Naive thymus-derived CD4-positive, alpha-beta T cell (primary cell): ENCODE measurements at regions not wholly inside any gene's neighbourhood (a gene's known extent, or its start where the extent isn't known, plus 50 kb on each side); places are given as distances from the start of the nearest gene placed in this dataset.
A peak's percentile ranks its signal among the peaks of the same experiment; 100 is the strongest.

Experiments used
- ATAC-seq: fragments of 150-1000 bp; cut with Tn5 transposase; 2 replicates; pipeline ENCODE4 v1.10.0; 2021; ENCODE audit warnings: mild to moderate bottlenecking, moderate library complexity
- CTCF ChIA-PET: fragments of 350-600 bp; sonication (Branson Sonifier 250); formaldehyde crosslinking; loops from one replicate; lab custom pipeline; 2021; ENCODE audit warnings: antibody characterized with exemption; lab: Charles Lee
- POLR2A ChIA-PET: fragments of 350-600 bp; sonication (Branson Sonifier 250); formaldehyde crosslinking; loops from one replicate; lab custom pipeline; 2021; ENCODE audit warnings: antibody characterized with exemption, inconsistent platforms; lab: Charles Lee
- DNase-seq, 9 donors: peaks; one replicate each; pipeline versions ENCODE4 v3.0.0 to v3.0.0-alpha.2; 2020 to 2022; ENCODE audit warnings: mixed read lengths in 1 of 9
- H3K27ac ChIP-seq: one replicate; pipeline ENCODE4 v1.7.0; 2013; ENCODE audit warnings: mild to moderate bottlenecking, low read depth, low read length, moderate library complexity
- H3K27me3 ChIP-seq, 2 donors: one replicate each; pipeline ENCODE4 v1.7.0; 2013; ENCODE audit warnings: low read length in 2 of 2, mild to moderate bottlenecking in 2 of 2, moderate library complexity in 2 of 2; ENCODE audit not compliant: control insufficient read depth in 2 of 2, insufficient read depth in 2 of 2
- H3K36me3 ChIP-seq, 3 experiments: 1 replicate in 2 of 3; 2 replicates in 1 of 3; pipeline ENCODE4 v1.7.0; 2013; ENCODE audit warnings: low read length in 3 of 3, mild to moderate bottlenecking in 3 of 3, moderate library complexity in 1 of 3; ENCODE audit not compliant: insufficient read depth in 3 of 3, control insufficient read depth in 2 of 3
- H3K4me1 ChIP-seq, 2 donors: one replicate each; pipeline ENCODE4 v1.7.0; 2013; ENCODE audit warnings: low read length in 2 of 2, mild to moderate bottlenecking in 2 of 2, moderate library complexity in 1 of 2; ENCODE audit not compliant: control insufficient read depth in 2 of 2, insufficient read depth in 2 of 2
- H3K4me3 ChIP-seq: 2 replicates; pipeline ENCODE4 v1.7.0; 2013; ENCODE audit warnings: mild to moderate bottlenecking, low read length
- H3K9me3 ChIP-seq, 3 experiments: 1 replicate in 2 of 3; 2 replicates in 1 of 3; pipeline ENCODE4 v1.7.0; 2013; ENCODE audit warnings: low read length in 3 of 3; ENCODE audit not compliant: control insufficient read depth in 2 of 3
- H3K27ac Mint-ChIP-seq, 9 donors: one replicate each; pipeline ENCODE4 v1.8.0; 2020 to 2022; ENCODE audit warnings: mixed read lengths in 9 of 9, mild to moderate bottlenecking in 8 of 9, moderate library complexity in 5 of 9, inconsistent platforms in 2 of 9
- H3K27me3 Mint-ChIP-seq, 5 donors: one replicate each; pipeline ENCODE4 v1.8.0; 2021 to 2022; ENCODE audit warnings: mixed read lengths in 5 of 5, mild to moderate bottlenecking in 1 of 5
- H3K36me3 Mint-ChIP-seq, 5 donors: one replicate each; pipeline ENCODE4 v1.8.0; 2020 to 2022; ENCODE audit warnings: mixed read lengths in 5 of 5, mild to moderate bottlenecking in 3 of 5, inconsistent platforms in 1 of 5
- H3K4me1 Mint-ChIP-seq, 7 donors: one replicate each; pipeline ENCODE4 v1.8.0; 2020 to 2022; ENCODE audit warnings: mixed read lengths in 7 of 7, mild to moderate bottlenecking in 3 of 7, inconsistent platforms in 1 of 7
- H3K4me3 Mint-ChIP-seq, 10 donors: one replicate each; pipeline ENCODE4 v1.8.0; 2020 to 2022; ENCODE audit warnings: mild to moderate bottlenecking in 10 of 10, mixed read lengths in 10 of 10, moderate library complexity in 6 of 10, inconsistent platforms in 2 of 10
- H3K9me3 Mint-ChIP-seq, 11 donors: one replicate each; pipeline ENCODE4 v1.8.0; 2020 to 2022; ENCODE audit warnings: mixed read lengths in 11 of 11, mild to moderate bottlenecking in 4 of 11, inconsistent platforms in 1 of 11, moderate library complexity in 1 of 11
- intact Hi-C, 2 donors: fragments of 100-400 bp; cut with micrococcal nuclease; formaldehyde crosslinking; loops; one replicate each; pipeline ENCODE4 v1.15.1; 2023

DNA sequence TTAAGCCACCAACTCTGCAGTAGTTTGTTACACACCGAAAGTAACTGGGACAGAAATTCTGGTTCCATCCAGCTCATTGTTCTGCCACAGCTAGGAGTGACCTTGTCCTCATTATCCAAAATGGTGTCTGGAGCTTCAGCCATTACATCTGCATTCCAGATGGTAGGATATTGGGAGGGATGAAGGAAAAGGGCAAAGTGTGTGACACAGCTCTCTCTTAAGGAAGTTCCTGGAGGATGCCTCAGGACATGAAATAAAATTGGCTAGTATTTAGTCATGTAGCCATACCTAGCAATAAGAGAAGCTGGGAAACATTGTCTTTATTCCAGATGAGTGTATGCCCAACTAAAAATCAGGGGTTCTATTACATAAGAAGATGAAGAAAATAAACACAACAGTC is 262.0 kb downstream of the BCOR start:
- no peak for ATAC-seq
- ChIA-PET CTCF (no interaction called here), POLR2A (no interaction called here)
- no peaks in the 10 kb centered on the region for H3K4me1 ChIP-seq
- peaks cover 0 to 2% (median 0%) of the 10 kb centered on the region in 11 donors for H3K9me3 Mint-ChIP-seq
- H3K27ac ChIP-seq = no peak overlapping the region
- H3K36me3 Mint-ChIP-seq = peaks cover 0 to 4% (median 0%) of the 10 kb centered on the region in 5 donors
- H3K36me3 ChIP-seq = no peaks in the 10 kb centered on the region
- no peak overlapping the region for H3K4me3 ChIP-seq
- no peak for DNase-seq
- intact Hi-C loops = no loop called here
- H3K27me3 ChIP-seq = no peaks in the 10 kb centered on the region
- H3K4me1 Mint-ChIP-seq = peaks cover 0 to 2% (median 0%) of the 10 kb centered on the region in 7 donors
- H3K4me3 Mint-ChIP-seq = no peak overlapping the region
- H3K27me3 Mint-ChIP-seq = no peaks in the 10 kb centered on the region
- no peak overlapping the region for H3K27ac Mint-ChIP-seq
- no peaks in the 10 kb centered on the region for H3K9me3 ChIP-seq

DNA sequence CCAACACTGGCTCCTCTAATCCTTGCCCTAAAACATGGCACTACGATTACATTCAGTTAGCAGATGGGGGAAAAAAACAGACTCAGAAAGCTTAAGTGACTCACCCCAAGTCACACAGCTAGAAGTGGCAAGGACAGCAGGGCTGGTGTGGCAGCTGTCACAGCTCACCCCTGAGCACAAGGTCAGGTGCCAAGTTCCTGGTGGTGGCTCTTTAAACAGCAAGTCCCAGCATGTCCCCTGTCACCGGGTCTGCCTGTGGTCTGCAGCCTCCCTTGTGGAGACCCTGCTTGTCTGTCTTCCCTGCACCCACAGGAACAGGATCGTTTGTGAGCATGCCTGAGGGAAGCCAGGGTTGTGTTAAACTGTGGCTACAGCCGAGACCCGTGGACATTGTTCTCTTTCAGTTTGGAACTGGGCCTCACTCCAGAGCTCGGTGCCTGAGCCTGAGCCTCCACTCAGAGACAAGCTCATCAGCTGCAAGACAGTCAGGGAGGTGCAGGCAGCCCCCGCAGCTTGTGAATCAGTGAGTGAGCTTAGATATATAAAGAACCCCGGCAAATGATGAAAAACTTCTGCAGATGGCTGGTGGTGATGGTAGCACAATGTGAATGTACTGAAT is 260.8 kb downstream of the BCOR start:
- Mint-ChIP-seq H3K36me3 (peaks cover 0 to 4% (median 0%) of the 10 kb centered on the region in 5 donors), H3K9me3 (peaks cover 0 to 2% (median 0%) of the 10 kb centered on the region in 11 donors), H3K4me3 (no peak overlapping the region), H3K27ac (no peak overlapping the region), H3K27me3 (no peaks in the 10 kb centered on the region), H3K4me1 (peaks cover 0 to 2% (median 0%) of the 10 kb centered on the region in 7 donors)
- CTCF ChIA-PET = no interaction called here
- no peaks in the 10 kb centered on the region for H3K4me1 ChIP-seq
- H3K9me3 ChIP-seq = no peaks in the 10 kb centered on the region
- H3K27me3 ChIP-seq = no peaks in the 10 kb centered on the region
- no peak overlapping the region for H3K27ac ChIP-seq
- no peak overlapping the region for H3K4me3 ChIP-seq
- intact Hi-C loops = no loop called here
- no peak for DNase-seq
- no peak for ATAC-seq
- POLR2A ChIA-PET = no interaction called here
- H3K36me3 ChIP-seq = no peaks in the 10 kb centered on the region

DNA sequence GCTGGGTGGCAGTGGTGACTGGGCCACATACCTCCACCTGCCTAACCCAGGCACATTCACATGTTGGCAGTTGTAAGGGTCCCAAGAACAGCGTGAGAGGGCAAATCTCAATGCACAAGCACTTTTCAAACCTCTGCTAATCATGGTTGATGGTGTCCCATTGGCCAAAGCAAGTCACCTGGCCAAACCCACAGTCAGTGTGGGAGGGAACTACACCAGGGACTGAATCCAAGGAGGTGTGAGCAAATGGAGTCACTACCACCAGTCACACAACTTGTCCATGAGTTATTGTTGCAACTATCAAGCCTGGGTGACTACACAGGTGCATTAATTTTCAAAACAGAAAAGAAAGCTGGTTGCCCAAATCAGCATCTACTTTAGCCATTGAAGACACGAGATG is 260.1 kb downstream of the BCOR start:
- no peaks in the 10 kb centered on the region for H3K27me3 Mint-ChIP-seq
- ChIA-PET POLR2A (no interaction called here), CTCF (no interaction called here)
- no peaks in the 10 kb centered on the region for H3K36me3 ChIP-seq
- no peaks in the 10 kb centered on the region for H3K4me1 ChIP-seq
- H3K4me3 Mint-ChIP-seq = no peak overlapping the region
- H3K27ac Mint-ChIP-seq = no peak overlapping the region
- peaks cover 0 to 2% (median 0%) of the 10 kb centered on the region in 11 donors for H3K9me3 Mint-ChIP-seq
- DNase-seq (no peak), ATAC-seq (no peak)
- H3K9me3 ChIP-seq = no peaks in the 10 kb centered on the region
- H3K36me3 Mint-ChIP-seq = peaks cover 0 to 3% (median 0%) of the 10 kb centered on the region in 5 donors
- H3K27me3 ChIP-seq = no peaks in the 10 kb centered on the region
- no peak overlapping the region for H3K4me3 ChIP-seq
- no peak overlapping the region for H3K27ac ChIP-seq
- peaks cover 0 to 2% (median 0%) of the 10 kb centered on the region in 7 donors for H3K4me1 Mint-ChIP-seq
- intact Hi-C loops = no loop called here

GRCh38 chrX:39839371-39839770 is 258.4 kb downstream of the BCOR start:
- peaks cover 0 to 3% (median 0%) of the 10 kb centered on the region in 5 donors for H3K36me3 Mint-ChIP-seq
- Histone ChIP-seq H3K27me3 (no peaks in the 10 kb centered on the region), H3K36me3 (no peaks in the 10 kb centered on the region), H3K27ac (no peak overlapping the region), H3K4me3 (no peak overlapping the region), H3K4me1 (no peaks in the 10 kb centered on the region), H3K9me3 (no peaks in the 10 kb centered on the region)
- ChIA-PET POLR2A (no interaction called here), CTCF (no interaction called here)
- H3K4me3 Mint-ChIP-seq = no peak overlapping the region
- H3K27ac Mint-ChIP-seq = peak overlapping the region in 1 of 9 donors; percentile 51
- no peak for ATAC-seq
- no peaks in the 10 kb centered on the region for H3K27me3 Mint-ChIP-seq
- no peak for DNase-seq
- peaks cover 0 to 2% (median 0%) of the 10 kb centered on the region in 11 donors for H3K9me3 Mint-ChIP-seq
- peaks cover 0 to 5% (median 0%) of the 10 kb centered on the region in 7 donors for H3K4me1 Mint-ChIP-seq
- intact Hi-C loops = no loop called here

DNA sequence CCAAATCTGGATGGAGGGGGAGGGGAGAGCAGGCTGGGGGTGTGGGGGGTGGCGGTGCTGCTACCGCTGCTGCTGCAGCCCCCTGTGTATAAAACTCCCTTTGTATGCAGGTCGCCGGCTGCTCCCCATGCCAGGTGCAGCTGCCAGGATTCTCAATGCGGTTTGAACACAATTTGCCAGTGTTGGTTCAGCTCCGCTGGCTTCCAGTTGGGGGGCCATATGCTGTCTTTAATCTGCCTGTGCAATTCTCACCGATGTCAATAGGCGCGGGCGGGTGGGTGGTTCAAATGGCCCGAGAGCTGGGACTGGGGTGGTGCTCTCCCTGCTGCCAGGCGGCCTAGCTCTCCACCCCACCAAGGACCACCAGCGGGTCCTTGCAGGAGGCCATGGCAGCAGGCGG is 257.6 kb downstream of the BCOR start:
- Mint-ChIP-seq H3K27me3 (no peaks in the 10 kb centered on the region), H3K4me1 (peaks cover 0 to 5% (median 0%) of the 10 kb centered on the region in 7 donors), H3K27ac (no peak overlapping the region), H3K36me3 (peaks cover 0 to under 1% (median 0%) of the 10 kb centered on the region in 5 donors), H3K9me3 (no peaks in the 10 kb centered on the region), H3K4me3 (no peak overlapping the region)
- POLR2A ChIA-PET = interaction anchor here (0.5 kb wide), 1 partner anchor 946 kb away, joined by 3 read pairs; no protein-coding TSS in a partner anchor
- H3K9me3 ChIP-seq = no peaks in the 10 kb centered on the region
- H3K27ac ChIP-seq = no peak overlapping the region
- ATAC-seq (no peak), DNase-seq (no peak)
- no peak overlapping the region for H3K4me3 ChIP-seq
- H3K27me3 ChIP-seq = no peaks in the 10 kb centered on the region
- H3K4me1 ChIP-seq = no peaks in the 10 kb centered on the region
- H3K36me3 ChIP-seq = no peaks in the 10 kb centered on the region
- intact Hi-C loops = no loop called here
- CTCF ChIA-PET = no interaction called here

DNA sequence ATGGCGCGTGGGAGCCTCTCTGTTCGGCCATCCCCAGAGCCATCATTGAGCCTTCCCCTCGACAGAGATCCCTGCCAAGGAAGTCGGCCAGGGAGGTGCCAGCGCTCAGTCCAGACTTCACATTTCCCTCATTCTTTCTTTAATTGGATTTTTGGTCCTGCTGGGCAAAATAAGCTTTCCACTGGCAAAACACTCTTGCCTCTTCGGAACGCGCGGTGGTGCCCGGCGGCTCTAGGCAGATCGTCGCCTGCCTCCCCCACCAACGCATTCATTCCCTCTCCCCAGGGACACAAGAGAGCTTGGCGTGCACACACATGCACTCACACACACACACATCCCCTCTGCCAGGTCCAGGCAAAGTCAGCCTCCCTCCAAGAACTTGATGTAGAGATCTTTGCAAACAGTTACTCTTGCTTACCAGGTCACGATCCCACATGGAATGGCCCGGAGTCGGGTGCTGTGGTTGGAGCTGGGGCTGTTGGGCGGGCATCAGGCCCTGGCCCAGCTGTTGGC is 257.1 kb downstream of the BCOR start:
- no peak overlapping the region for H3K27ac ChIP-seq
- H3K4me1 Mint-ChIP-seq = peaks cover 0 to 5% (median 0%) of the 10 kb centered on the region in 7 donors
- ChIA-PET POLR2A (no interaction called here), CTCF (no interaction called here)
- no peaks in the 10 kb centered on the region for H3K4me1 ChIP-seq
- H3K36me3 ChIP-seq = no peaks in the 10 kb centered on the region
- H3K4me3 ChIP-seq = no peak overlapping the region
- H3K4me3 Mint-ChIP-seq = no peak overlapping the region
- no peaks in the 10 kb centered on the region for H3K9me3 Mint-ChIP-seq
- ATAC-seq (no peak), DNase-seq (no peak)
- H3K27me3 Mint-ChIP-seq = no peaks in the 10 kb centered on the region
- no peaks in the 10 kb centered on the region for H3K9me3 ChIP-seq
- no peaks in the 10 kb centered on the region for H3K36me3 Mint-ChIP-seq
- H3K27me3 ChIP-seq = no peaks in the 10 kb centered on the region
- intact Hi-C loops = no loop called here
- no peak overlapping the region for H3K27ac Mint-ChIP-seq

- ChIA-PET CTCF (no interaction called here), POLR2A (no interaction called here)
- H3K4me1 ChIP-seq = no peaks in the 10 kb centered on the region
- DNase-seq (no peak), ATAC-seq (no peak)
- intact Hi-C loops = no loop called here
- H3K4me3 ChIP-seq = no peak overlapping the region
- Mint-ChIP-seq H3K27me3 (no peaks in the 10 kb centered on the region), H3K9me3 (peaks cover 0 to 2% (median 0%) of the 10 kb centered on the region in 11 donors), H3K36me3 (peaks cover 0 to 2% (median 0%) of the 10 kb centered on the region in 5 donors), H3K4me1 (peaks cover 0 to 5% (median 0%) of the 10 kb centered on the region in 7 donors), H3K4me3 (no peak overlapping the region), H3K27ac (no peak overlapping the region)
- H3K36me3 ChIP-seq = no peaks in the 10 kb centered on the region
- H3K9me3 ChIP-seq = no peaks in the 10 kb centered on the region
- no peak overlapping the region for H3K27ac ChIP-seq
- no peaks in the 10 kb centered on the region for H3K27me3 ChIP-seq
Measured at GRCh38 chrX:39841604-39842003, 256.2 kb downstream of the BCOR start.
